K562 (cell line): ENCODE measurements at regions not wholly inside any gene's neighbourhood (a gene's known extent, or its start where the extent isn't known, plus 50 kb on each side); places are given as distances from the start of the nearest gene placed in this dataset.

Source experiments
- BCOR ChIP-seq: fragments of 450-650 bp; IDR thresholded peaks from 2 replicates; pipeline ENCODE4 v1.6.1; 2016
- BRD9 ChIP-seq: fragments of 450-650 bp; IDR thresholded peaks from 2 replicates; pipeline ENCODE4 v1.6.1; 2018; ENCODE audit warnings: low read depth; ENCODE audit not compliant: partially characterized antibody
- C11orf30 ChIP-seq: fragments of 450-650 bp; IDR thresholded peaks from 2 replicates; pipeline ENCODE4 v1.6.1; 2016; ENCODE audit warnings: low read depth, mild to moderate bottlenecking
- CAMTA2 ChIP-seq: fragments of 250-450 bp; sonication (Bioruptor Pico); conservative IDR thresholded peaks from 2 replicates; pipeline ENCODE4 v1.5.1; 2022
- SIX5 ChIP-seq, 2 experiments: IDR thresholded peaks; 2 replicates each; pipeline ENCODE4 v1.6.1; 2011; ENCODE audit warnings: low read length in 2 of 2, borderline replicate concordance in 1 of 2, low read depth in 1 of 2, mild to moderate bottlenecking in 1 of 2, moderate library complexity in 1 of 2; ENCODE audit not compliant: insufficient read depth in 1 of 2
- XRCC5 ChIP-seq: fragments of 200-400 bp; formaldehyde crosslinking; IDR thresholded peaks from 2 replicates; pipeline ENCODE4 v1.6.1; 2017; ENCODE audit warnings: low read depth, mild to moderate bottlenecking, low read length
- ZFP36 ChIP-seq: fragments of 150-350 bp; IDR thresholded peaks from 2 replicates; pipeline ENCODE4 v1.6.1; 2018; ENCODE audit warnings: low read length, low read depth; ENCODE audit not compliant: partially characterized antibody
- TF ChIP-seq, protein P1 (sequence below): fragments of 200-800 bp; sonication (Bioruptor generic); IDR thresholded peaks from 2 replicates; pipeline ENCODE4 v1.6.1; 2016; ENCODE audit warnings: missing genetic modification characterization, missing compliant biosample characterization
- TF ChIP-seq, protein P2 (sequence below): IDR thresholded peaks from 2 replicates; pipeline ENCODE4 v1.6.1; 2012; ENCODE audit warnings: low read depth, low read length, improper control_type of control experiment, borderline replicate concordance
- TF ChIP-seq, protein P3 (sequence below): fragments of 450-650 bp; IDR thresholded peaks from 2 replicates; pipeline ENCODE4 v1.6.1; 2018; ENCODE audit not compliant: partially characterized antibody
- TF ChIP-seq, protein P4 (sequence below): sonication (generic); formaldehyde crosslinking; IDR thresholded peaks from 2 replicates; pipeline ENCODE4 v1.8.1; 2023; ENCODE audit warnings: mild to moderate bottlenecking, missing genetic modification reagents

DNA sequence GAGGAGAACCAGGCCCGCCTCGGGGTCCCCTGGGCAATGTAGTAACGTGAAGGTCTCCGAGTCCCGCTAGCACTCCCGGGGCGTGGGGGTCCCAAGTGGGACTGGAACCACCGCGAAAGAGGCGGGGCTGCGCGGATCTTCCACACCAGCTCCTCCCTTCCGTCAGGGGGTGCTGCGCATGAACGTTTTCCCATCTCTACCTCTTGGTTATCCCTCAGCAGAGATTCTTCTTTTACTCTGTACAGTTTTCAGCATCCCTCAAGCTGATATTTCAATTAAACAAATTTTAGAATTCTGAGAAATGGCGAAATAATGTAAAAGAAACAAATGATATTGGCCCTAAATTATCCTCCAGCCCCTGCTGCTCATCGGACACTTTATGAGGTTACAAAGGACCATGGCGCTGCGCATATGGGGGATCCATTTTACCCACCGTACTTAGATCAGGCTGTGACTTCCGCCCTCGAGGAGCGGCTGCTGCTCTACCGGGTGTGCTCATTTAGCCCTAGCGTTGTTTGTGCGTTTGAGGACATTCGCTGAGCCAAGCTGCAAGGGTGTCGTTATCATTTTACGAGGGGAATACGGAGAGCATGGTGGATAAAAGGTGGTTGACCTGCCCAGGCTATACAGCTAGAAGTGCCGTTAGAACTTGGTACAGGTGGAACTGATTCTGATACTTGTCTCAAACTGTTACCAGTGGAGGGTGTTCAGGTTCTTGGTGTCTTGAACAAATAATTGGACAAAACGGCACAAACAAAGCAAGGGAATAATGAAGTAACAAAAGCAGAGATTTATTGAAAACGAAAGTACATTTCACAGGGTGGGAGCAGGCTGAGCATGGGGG is 75.2 kb upstream of the CHD6 start (continued):
- TF ChIP-seq, protein P1, sequence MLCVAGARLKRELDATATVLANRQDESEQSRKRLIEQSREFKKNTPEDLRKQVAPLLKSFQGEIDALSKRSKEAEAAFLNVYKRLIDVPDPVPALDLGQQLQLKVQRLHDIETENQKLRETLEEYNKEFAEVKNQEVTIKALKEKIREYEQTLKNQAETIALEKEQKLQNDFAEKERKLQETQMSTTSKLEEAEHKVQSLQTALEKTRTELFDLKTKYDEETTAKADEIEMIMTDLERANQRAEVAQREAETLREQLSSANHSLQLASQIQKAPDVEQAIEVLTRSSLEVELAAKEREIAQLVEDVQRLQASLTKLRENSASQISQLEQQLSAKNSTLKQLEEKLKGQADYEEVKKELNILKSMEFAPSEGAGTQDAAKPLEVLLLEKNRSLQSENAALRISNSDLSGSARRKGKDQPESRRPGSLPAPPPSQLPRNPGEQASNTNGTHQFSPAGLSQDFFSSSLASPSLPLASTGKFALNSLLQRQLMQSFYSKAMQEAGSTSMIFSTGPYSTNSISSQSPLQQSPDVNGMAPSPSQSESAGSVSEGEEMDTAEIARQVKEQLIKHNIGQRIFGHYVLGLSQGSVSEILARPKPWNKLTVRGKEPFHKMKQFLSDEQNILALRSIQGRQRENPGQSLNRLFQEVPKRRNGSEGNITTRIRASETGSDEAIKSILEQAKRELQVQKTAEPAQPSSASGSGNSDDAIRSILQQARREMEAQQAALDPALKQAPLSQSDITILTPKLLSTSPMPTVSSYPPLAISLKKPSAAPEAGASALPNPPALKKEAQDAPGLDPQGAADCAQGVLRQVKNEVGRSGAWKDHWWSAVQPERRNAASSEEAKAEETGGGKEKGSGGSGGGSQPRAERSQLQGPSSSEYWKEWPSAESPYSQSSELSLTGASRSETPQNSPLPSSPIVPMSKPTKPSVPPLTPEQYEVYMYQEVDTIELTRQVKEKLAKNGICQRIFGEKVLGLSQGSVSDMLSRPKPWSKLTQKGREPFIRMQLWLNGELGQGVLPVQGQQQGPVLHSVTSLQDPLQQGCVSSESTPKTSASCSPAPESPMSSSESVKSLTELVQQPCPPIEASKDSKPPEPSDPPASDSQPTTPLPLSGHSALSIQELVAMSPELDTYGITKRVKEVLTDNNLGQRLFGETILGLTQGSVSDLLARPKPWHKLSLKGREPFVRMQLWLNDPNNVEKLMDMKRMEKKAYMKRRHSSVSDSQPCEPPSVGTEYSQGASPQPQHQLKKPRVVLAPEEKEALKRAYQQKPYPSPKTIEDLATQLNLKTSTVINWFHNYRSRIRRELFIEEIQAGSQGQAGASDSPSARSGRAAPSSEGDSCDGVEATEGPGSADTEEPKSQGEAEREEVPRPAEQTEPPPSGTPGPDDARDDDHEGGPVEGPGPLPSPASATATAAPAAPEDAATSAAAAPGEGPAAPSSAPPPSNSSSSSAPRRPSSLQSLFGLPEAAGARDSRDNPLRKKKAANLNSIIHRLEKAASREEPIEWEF (CRISPR knock-in tag), result no peak
- TF ChIP-seq, protein P2, sequence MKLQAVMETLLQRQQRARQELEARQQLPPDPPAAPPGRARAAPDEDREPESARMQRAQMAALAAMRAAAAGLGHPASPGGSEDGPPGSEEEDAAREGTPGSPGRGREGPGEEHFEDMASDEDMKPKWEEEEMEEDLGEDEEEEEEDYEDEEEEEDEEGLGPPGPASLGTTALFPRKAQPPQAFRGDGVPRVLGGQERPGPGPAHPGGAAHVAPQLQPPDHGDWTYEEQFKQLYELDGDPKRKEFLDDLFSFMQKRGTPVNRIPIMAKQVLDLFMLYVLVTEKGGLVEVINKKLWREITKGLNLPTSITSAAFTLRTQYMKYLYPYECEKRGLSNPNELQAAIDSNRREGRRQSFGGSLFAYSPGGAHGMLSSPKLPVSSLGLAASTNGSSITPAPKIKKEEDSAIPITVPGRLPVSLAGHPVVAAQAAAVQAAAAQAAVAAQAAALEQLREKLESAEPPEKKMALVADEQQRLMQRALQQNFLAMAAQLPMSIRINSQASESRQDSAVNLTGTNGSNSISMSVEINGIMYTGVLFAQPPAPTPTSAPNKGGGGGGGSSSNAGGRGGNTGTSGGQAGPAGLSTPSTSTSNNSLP, result peak; percentile 50; the same call in 1 of the 2 replicates
- TF ChIP-seq, protein P3, sequence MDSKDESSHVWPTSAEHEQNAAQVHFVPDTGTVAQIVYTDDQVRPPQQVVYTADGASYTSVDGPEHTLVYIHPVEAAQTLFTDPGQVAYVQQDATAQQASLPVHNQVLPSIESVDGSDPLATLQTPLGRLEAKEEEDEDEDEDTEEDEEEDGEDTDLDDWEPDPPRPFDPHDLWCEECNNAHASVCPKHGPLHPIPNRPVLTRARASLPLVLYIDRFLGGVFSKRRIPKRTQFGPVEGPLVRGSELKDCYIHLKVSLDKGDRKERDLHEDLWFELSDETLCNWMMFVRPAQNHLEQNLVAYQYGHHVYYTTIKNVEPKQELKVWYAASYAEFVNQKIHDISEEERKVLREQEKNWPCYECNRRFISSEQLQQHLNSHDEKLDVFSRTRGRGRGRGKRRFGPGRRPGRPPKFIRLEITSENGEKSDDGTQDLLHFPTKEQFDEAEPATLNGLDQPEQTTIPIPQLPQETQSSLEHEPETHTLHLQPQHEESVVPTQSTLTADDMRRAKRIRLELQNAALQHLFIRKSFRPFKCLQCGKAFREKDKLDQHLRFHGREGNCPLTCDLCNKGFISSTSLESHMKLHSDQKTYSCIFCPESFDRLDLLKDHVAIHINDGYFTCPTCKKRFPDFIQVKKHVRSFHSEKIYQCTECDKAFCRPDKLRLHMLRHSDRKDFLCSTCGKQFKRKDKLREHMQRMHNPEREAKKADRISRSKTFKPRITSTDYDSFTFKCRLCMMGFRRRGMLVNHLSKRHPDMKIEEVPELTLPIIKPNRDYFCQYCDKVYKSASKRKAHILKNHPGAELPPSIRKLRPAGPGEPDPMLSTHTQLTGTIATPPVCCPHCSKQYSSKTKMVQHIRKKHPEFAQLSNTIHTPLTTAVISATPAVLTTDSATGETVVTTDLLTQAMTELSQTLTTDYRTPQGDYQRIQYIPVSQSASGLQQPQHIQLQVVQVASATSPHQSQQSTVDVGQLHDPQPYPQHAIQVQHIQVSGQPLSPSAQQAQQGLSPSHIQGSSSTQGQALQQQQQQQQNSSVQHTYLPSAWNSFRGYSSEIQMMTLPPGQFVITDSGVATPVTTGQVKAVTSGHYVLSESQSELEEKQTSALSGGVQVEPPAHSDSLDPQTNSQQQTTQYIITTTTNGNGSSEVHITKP, result peak; percentile 48
- TF ChIP-seq, protein P4, sequence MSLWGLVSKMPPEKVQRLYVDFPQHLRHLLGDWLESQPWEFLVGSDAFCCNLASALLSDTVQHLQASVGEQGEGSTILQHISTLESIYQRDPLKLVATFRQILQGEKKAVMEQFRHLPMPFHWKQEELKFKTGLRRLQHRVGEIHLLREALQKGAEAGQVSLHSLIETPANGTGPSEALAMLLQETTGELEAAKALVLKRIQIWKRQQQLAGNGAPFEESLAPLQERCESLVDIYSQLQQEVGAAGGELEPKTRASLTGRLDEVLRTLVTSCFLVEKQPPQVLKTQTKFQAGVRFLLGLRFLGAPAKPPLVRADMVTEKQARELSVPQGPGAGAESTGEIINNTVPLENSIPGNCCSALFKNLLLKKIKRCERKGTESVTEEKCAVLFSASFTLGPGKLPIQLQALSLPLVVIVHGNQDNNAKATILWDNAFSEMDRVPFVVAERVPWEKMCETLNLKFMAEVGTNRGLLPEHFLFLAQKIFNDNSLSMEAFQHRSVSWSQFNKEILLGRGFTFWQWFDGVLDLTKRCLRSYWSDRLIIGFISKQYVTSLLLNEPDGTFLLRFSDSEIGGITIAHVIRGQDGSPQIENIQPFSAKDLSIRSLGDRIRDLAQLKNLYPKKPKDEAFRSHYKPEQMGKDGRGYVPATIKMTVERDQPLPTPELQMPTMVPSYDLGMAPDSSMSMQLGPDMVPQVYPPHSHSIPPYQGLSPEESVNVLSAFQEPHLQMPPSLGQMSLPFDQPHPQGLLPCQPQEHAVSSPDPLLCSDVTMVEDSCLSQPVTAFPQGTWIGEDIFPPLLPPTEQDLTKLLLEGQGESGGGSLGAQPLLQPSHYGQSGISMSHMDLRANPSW (CRISPR knock-in tag), result no peak
- TF ChIP-seq BCOR (no peak), SIX5 (IDR thresholded peaks at IDR 0.05; ENCODE audit: borderline replicate concordance in 1 of 2, insufficient read depth in 1 of 2, low read depth in 1 of 2, low read length in 2 of 2) (peak; percentile 97 to 99), BRD9 (no peak), XRCC5 (peak; percentile 88), ZFP36 (no peak), C11orf30 (peak; percentile 59), CAMTA2 (CRISPR knock-in tag) (no peak)
